NT2/D1 (cell line): ENCODE measurements at regions not wholly inside any gene's neighbourhood (a gene's known extent, or its start where the extent isn't known, plus 50 kb on each side); places are given as distances from the start of the nearest gene placed in this dataset.

Experiments
- SUZ12 ChIP-seq: IDR thresholded peaks from 2 replicates; pipeline ENCODE4 v1.6.1; 2011; ENCODE audit not compliant: insufficient read length, insufficient read depth; ENCODE audit errors: extremely low read depth
- ZNF274 ChIP-seq: IDR thresholded peaks from 2 replicates; pipeline ENCODE4 v1.6.1; 2011; ENCODE audit warnings: mild to moderate bottlenecking, low read depth, low read length

DNA sequence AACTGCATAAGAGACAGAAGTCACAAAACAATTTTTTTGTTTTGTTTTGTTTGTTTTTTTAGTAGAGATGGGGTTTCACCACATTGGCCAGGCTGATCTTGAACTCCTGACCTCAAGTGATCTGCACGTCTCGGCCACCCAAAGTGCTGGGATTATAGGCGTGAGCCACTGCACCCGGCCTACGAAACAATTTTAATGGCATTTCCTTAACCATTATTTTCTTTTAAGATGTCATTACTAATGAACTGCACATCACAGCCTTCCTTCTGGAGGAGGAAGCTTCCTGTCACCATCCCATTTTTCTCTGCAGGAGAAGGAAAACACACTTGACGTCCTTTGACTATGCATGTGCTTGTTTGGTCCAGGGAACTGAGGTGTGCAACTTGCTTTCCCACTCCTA lies 125.3 kb upstream of the AKIRIN2 start:
- no peak for TF ChIP-seq SUZ12
- TF ChIP-seq ZNF274: no peak
